K562 (cell line): ENCODE measurements at regions not wholly inside any gene's neighbourhood (a gene's known extent, or its start where the extent isn't known, plus 50 kb on each side); places are given as distances from the start of the nearest gene placed in this dataset.

Source experiments
- CTCF ChIP-seq, 3 experiments: IDR thresholded peaks in 2 of 3; conservative IDR thresholded peaks in 1 of 3; 2 replicates each; pipeline ENCODE4 v1.5.1; 2011 to 2012; ENCODE audit warnings: low read length in 3 of 3, mild to moderate bottlenecking in 3 of 3, control low read depth in 2 of 3, improper control_type of control experiment in 1 of 3, inconsistent platforms in 1 of 3, low read depth in 1 of 3, mixed read lengths in 1 of 3, moderate library complexity in 1 of 3; ENCODE audit not compliant: insufficient read depth in 2 of 3
- FOS ChIP-seq: IDR thresholded peaks from 3 replicates; pipeline ENCODE4 v1.6.1; 2011; ENCODE audit not compliant: insufficient read length; ENCODE audit errors: extremely low read depth
- HMGN3 ChIP-seq: IDR thresholded peaks from 2 replicates; pipeline ENCODE4 v1.6.1; 2011; ENCODE audit warnings: borderline replicate concordance, low read depth, mild to moderate bottlenecking, mixed read lengths, low read length; ENCODE audit not compliant: insufficient read length; ENCODE audit errors: extremely low read depth
- KLF16 ChIP-seq: IDR thresholded peaks from 2 replicates; pipeline ENCODE4 v1.6.1; 2016; ENCODE audit warnings: antibody characterized with exemption
- POLR2AphosphoS5 ChIP-seq: IDR thresholded peaks from 2 replicates; pipeline ENCODE4 v1.6.1; 2011; ENCODE audit warnings: mild to moderate bottlenecking, low read depth, low read length, moderate library complexity; ENCODE audit not compliant: control insufficient read depth, insufficient read depth
- USF2 ChIP-seq: sonication (generic); formaldehyde crosslinking; IDR thresholded peaks from 2 replicates; pipeline ENCODE4 v1.5.0; 2020; ENCODE audit warnings: missing genetic modification reagents

GRCh38 chr2:121146630-121147029 is 138.4 kb downstream of the TFCP2L1 start:
- TF ChIP-seq POLR2AphosphoS5 (no peak), KLF16 (no peak), HMGN3 (no peak), FOS (no peak), USF2 (CRISPR knock-in tag) (no peak), CTCF (IDR thresholded peaks at IDR 0.05 in 2 of 3, conservative IDR thresholded peaks at IDR 0.05 in 1 of 3; ENCODE audit: insufficient read depth in 2 of 3, low read depth in 1 of 3, low read length in 3 of 3) (no peak)
